ENCODE measurements at regions not wholly inside any gene's neighbourhood (a gene's known extent, or its start where the extent isn't known, plus 50 kb on each side); places are given as distances from the start of the nearest gene placed in this dataset.

GRCh38 chr6:133634474-133634873, 254.4 kb upstream of the TCF21 start:
- Histone ChIP-seq H3K27me3 (no peaks in the 10 kb centered on the region), H3K4me3 (no peak overlapping the region), H3K4me1 (peaks cover 0 to 19% (median 3%) of the 10 kb centered on the region in 3 donors), H3K36me3 (no peaks in the 10 kb centered on the region), H3K9me3 (no peaks in the 10 kb centered on the region), H3K27ac (no peak overlapping the region)
- ATAC-seq = no peak
- 97 to 100% methylated on average over 1 to 3 of the region's 3 CpGs for WGBS, 2 donors (ENCODE audit: low coverage in 1 of 2)
- TF ChIP-seq, protein P1, sequence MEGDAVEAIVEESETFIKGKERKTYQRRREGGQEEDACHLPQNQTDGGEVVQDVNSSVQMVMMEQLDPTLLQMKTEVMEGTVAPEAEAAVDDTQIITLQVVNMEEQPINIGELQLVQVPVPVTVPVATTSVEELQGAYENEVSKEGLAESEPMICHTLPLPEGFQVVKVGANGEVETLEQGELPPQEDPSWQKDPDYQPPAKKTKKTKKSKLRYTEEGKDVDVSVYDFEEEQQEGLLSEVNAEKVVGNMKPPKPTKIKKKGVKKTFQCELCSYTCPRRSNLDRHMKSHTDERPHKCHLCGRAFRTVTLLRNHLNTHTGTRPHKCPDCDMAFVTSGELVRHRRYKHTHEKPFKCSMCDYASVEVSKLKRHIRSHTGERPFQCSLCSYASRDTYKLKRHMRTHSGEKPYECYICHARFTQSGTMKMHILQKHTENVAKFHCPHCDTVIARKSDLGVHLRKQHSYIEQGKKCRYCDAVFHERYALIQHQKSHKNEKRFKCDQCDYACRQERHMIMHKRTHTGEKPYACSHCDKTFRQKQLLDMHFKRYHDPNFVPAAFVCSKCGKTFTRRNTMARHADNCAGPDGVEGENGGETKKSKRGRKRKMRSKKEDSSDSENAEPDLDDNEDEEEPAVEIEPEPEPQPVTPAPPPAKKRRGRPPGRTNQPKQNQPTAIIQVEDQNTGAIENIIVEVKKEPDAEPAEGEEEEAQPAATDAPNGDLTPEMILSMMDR (IDR thresholded peaks at IDR 0.05) = no peak
- TF ChIP-seq POLR2AphosphoS5 (IDR thresholded peaks at IDR 0.05) (no peak), EP300 (IDR thresholded peaks at IDR 0.05) (no peak), POLR2A (IDR thresholded peaks at IDR 0.05) (no peak)

- Histone ChIP-seq H3K27ac (no peak overlapping the region), H3K4me1 (peaks cover 0 to 19% (median 3%) of the 10 kb centered on the region in 3 donors), H3K9me3 (no peaks in the 10 kb centered on the region), H3K36me3 (no peaks in the 10 kb centered on the region), H3K4me3 (no peak overlapping the region), H3K27me3 (no peaks in the 10 kb centered on the region)
- ATAC-seq = no peak
- 89 to 94% methylated on average over 1 to 2 of the region's 2 CpGs for WGBS, 2 donors (ENCODE audit: low coverage in 1 of 2)
- TF ChIP-seq EP300 (IDR thresholded peaks at IDR 0.05) (no peak), POLR2AphosphoS5 (IDR thresholded peaks at IDR 0.05) (no peak), POLR2A (IDR thresholded peaks at IDR 0.05) (no peak)
- TF ChIP-seq, protein P1 (IDR thresholded peaks at IDR 0.05) = no peak
Measured at GRCh38 chr6:133635447-133635846, 253.5 kb upstream of the TCF21 start.

DNA sequence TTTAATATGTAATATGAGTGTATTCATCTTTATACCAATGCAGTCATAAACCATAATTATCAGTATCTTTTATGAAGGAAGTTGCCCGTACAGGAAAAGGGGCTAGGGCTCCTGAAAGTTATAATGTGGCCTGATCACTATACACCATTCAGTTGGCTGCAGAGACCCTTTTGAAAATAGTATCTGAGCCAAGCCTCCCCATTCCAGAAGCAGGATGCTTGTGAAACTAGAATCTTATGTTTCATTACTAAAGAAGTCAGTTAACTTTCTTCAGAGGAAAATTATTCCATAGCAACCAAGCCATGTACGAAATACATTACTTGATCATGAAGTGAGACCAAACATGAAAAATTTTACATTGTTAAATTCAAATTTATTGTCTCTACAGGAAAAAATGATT, 251.5 kb upstream of the TCF21 start:
- Histone ChIP-seq H3K27me3 (no peaks in the 10 kb centered on the region), H3K4me3 (no peak overlapping the region), H3K36me3 (no peaks in the 10 kb centered on the region), H3K27ac (peak overlapping the region; percentile 57 to 78 (median 69)), H3K9me3 (no peaks in the 10 kb centered on the region), H3K4me1 (peaks cover 0 to 13% (median 3%) of the 10 kb centered on the region in 3 donors)
- ATAC-seq = no peak
- TF ChIP-seq, protein P1 (IDR thresholded peaks at IDR 0.05) = no peak
- TF ChIP-seq POLR2A (IDR thresholded peaks at IDR 0.05) = no peak
- TF ChIP-seq POLR2AphosphoS5 (IDR thresholded peaks at IDR 0.05) = no peak
- no peak for TF ChIP-seq EP300 (IDR thresholded peaks at IDR 0.05)
- 13 to 18% methylated on average over 2 of the region's 2 CpGs for WGBS, 2 donors (ENCODE audit: low coverage in 1 of 2)

DNA sequence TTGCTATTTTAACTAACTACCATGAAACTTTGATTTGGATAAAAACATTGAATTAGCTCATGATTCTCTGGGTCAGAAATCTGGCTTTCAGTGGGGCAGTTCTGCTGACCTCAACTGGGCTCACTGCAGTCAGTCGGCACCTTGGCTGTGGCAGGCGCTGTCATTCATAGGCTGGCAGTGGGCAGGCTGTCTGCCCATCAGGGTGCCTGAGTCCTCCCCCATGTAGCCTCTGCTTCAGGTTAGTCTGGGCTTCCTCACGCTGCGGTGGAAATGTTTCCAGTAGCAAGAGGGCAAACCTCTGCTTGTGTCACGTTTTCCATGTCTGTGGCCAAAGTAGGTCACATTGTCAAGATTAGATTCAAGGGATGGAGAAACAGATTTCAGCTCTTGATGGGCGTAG, 251.0 kb upstream of the TCF21 start:
- Histone ChIP-seq H3K27ac (peak overlapping the region; percentile 57 to 78 (median 69)), H3K9me3 (no peaks in the 10 kb centered on the region), H3K4me3 (no peak overlapping the region), H3K36me3 (no peaks in the 10 kb centered on the region), H3K4me1 (peaks cover 0 to 13% (median 3%) of the 10 kb centered on the region in 3 donors), H3K27me3 (no peaks in the 10 kb centered on the region)
- TF ChIP-seq POLR2AphosphoS5 (IDR thresholded peaks at IDR 0.05) = no peak
- 38 to 75% methylated on average over 1 to 2 of the region's 6 CpGs for WGBS, 2 donors (ENCODE audit: low coverage in 1 of 2)
- no peak for ATAC-seq

GRCh38 chr6:133641104-133641503, 247.8 kb upstream of the TCF21 start:
- TF ChIP-seq, protein P1 (IDR thresholded peaks at IDR 0.05) = no peak
- TF ChIP-seq POLR2A (IDR thresholded peaks at IDR 0.05) (no peak), POLR2AphosphoS5 (IDR thresholded peaks at IDR 0.05) (no peak), EP300 (IDR thresholded peaks at IDR 0.05) (no peak)
- 80 to 91% methylated on average over 5 of the region's 5 CpGs for WGBS, 2 donors (ENCODE audit: low coverage in 1 of 2)
- Histone ChIP-seq H3K27ac (no peak overlapping the region), H3K27me3 (no peaks in the 10 kb centered on the region), H3K4me1 (peaks cover 4 to 30% (median 8%) of the 10 kb centered on the region in 3 donors), H3K36me3 (no peaks in the 10 kb centered on the region), H3K9me3 (no peaks in the 10 kb centered on the region), H3K4me3 (no peak overlapping the region)
- ATAC-seq = no peak

Data from gastroesophageal sphincter (tissue), 4 donors.